IMR-90 (cell line): ENCODE measurements at regions not wholly inside any gene's neighbourhood (a gene's known extent, or its start where the extent isn't known, plus 50 kb on each side); places are given as distances from the start of the nearest gene placed in this dataset.

Source experiments
- ATAC-seq: fragments of 200-7000 bp; cut with Tn5 transposase; 2 replicates; pipeline ENCODE4 v1.9.1; 2020; ENCODE audit warnings: low read depth, mild to moderate bottlenecking, moderate library complexity
- BruUV-seq: library from RNA; stranded (reverse); fragments of 400-500 nt; replicated peaks from 2 replicates; lab custom pipeline; 2021; lab: Mats Ljungman, UMichigan
- CTCF ChIA-PET: fragments of 300-600 bp; formaldehyde crosslinking; extraction: SDS; loops from one replicate; lab custom pipeline; 2021; ENCODE audit warnings: antibody characterized with exemption; lab: Yijun Ruan, JAX
- POLR2A ChIA-PET: fragments of 300-600 bp; sonication (Branson Sonifier 250); formaldehyde crosslinking; loops from one replicate; lab custom pipeline; 2022; ENCODE audit warnings: antibody characterized with exemption; ENCODE audit not compliant: unreplicated experiment; lab: Charles Lee
- DNase-seq: peaks from one replicate; pipeline ENCODE4 v3.0.0; 2013
- H2AFZ ChIP-seq: replicated peaks from 2 replicates; pipeline ENCODE3; 2013; ENCODE audit warnings: low read length, mild to moderate bottlenecking; ENCODE audit not compliant: poor library complexity
- H2AK5ac ChIP-seq: 2 replicates; pipeline ENCODE4 v1.6.1; 2013; ENCODE audit warnings: low read depth, low read length, inconsistent platforms
- H2AK9ac ChIP-seq: replicated peaks from 2 replicates; pipeline ENCODE3; 2013; ENCODE audit warnings: mild to moderate bottlenecking, low read depth, low read length, moderate library complexity; ENCODE audit not compliant: poor library complexity
- H2BK120ac ChIP-seq: 2 replicates; pipeline ENCODE4 v1.6.1; 2013; ENCODE audit warnings: low read depth, low read length, inconsistent platforms
- H2BK15ac ChIP-seq: 3 replicates; pipeline ENCODE4 v1.6.1; 2013; ENCODE audit warnings: low read depth, low read length, inconsistent platforms
- H2BK20ac ChIP-seq: 2 replicates; pipeline ENCODE4 v1.6.1; 2013; ENCODE audit warnings: low read depth, mild to moderate bottlenecking, inconsistent platforms, low read length, moderate library complexity
- H2BK5ac ChIP-seq: 2 replicates; pipeline ENCODE4 v1.6.1; 2013; ENCODE audit warnings: mild to moderate bottlenecking, low read depth, low read length, inconsistent platforms; ENCODE audit not compliant: poor library complexity, severe bottlenecking
- H3K14ac ChIP-seq: replicated peaks from 2 replicates; pipeline ENCODE4 v1.6.1; 2013; ENCODE audit warnings: low read depth, low read length, inconsistent platforms
- H3K18ac ChIP-seq: 2 replicates; pipeline ENCODE4 v1.6.1; 2013; ENCODE audit warnings: low read depth, low read length, control low read depth
- H3K23ac ChIP-seq: 2 replicates; pipeline ENCODE4 v1.6.1; 2013; ENCODE audit warnings: low read depth, low read length, inconsistent platforms
- H3K27ac ChIP-seq: 2 replicates; pipeline ENCODE4 v1.5.1; 2013; ENCODE audit warnings: mild to moderate bottlenecking, control low read depth, low read length; ENCODE audit not compliant: insufficient read depth
- H3K27me3 ChIP-seq: 2 replicates; pipeline ENCODE4 v1.6.1; 2013; ENCODE audit warnings: low read length; ENCODE audit not compliant: control insufficient read depth, insufficient read depth
- H3K36me3 ChIP-seq: 2 replicates; pipeline ENCODE4 v1.6.1; 2013; ENCODE audit warnings: low read length, mixed read lengths; ENCODE audit not compliant: control insufficient read depth, insufficient read depth
- H3K4ac ChIP-seq: 2 replicates; pipeline ENCODE4 v1.6.1; 2013; ENCODE audit warnings: low read depth, low read length, inconsistent platforms
- H3K4me1 ChIP-seq: 2 replicates; pipeline ENCODE4 v1.6.1; 2013; ENCODE audit warnings: low read length, mixed read lengths; ENCODE audit not compliant: control insufficient read depth, insufficient read depth
- H3K4me2 ChIP-seq: 2 replicates; pipeline ENCODE4 v1.6.1; 2013; ENCODE audit warnings: low read depth, mild to moderate bottlenecking, control low read depth, low read length, moderate library complexity
- H3K4me3 ChIP-seq: 2 replicates; pipeline ENCODE4 v1.5.1; 2013; ENCODE audit warnings: low read depth, mild to moderate bottlenecking, control low read depth, low read length, moderate library complexity; ENCODE audit not compliant: insufficient read depth
- H3K56ac ChIP-seq: 2 replicates; pipeline ENCODE4 v1.6.1; 2013; ENCODE audit warnings: low read length, inconsistent platforms; ENCODE audit not compliant: insufficient read depth; ENCODE audit errors: extremely low read depth
- H3K79me1 ChIP-seq, 2 experiments: 2 replicates each; pipeline ENCODE4 v1.6.1; 2013; ENCODE audit warnings: low read length in 2 of 2, inconsistent platforms in 1 of 2, low read depth in 1 of 2
- H3K9ac ChIP-seq: 2 replicates; pipeline ENCODE4 v1.6.1; 2013; ENCODE audit warnings: low read depth, low read length, control low read depth
- H3K9me1 ChIP-seq: 2 replicates; pipeline ENCODE4 v1.6.1; 2013; ENCODE audit warnings: low read length, inconsistent platforms; ENCODE audit not compliant: insufficient read depth
- H3K9me3 ChIP-seq: 2 replicates; pipeline ENCODE4 v1.6.1; 2013; ENCODE audit warnings: low read length; ENCODE audit not compliant: control insufficient read depth, insufficient read depth
- H4K20me1 ChIP-seq: 2 replicates; pipeline ENCODE4 v1.6.1; 2013; ENCODE audit warnings: low read length, inconsistent platforms; ENCODE audit not compliant: insufficient read depth
- H4K5ac ChIP-seq: 2 replicates; pipeline ENCODE4 v1.6.1; 2013; ENCODE audit warnings: mild to moderate bottlenecking, low read depth, low read length, control low read depth
- H4K8ac ChIP-seq, 2 experiments: 2 replicates each; pipeline ENCODE4 v1.6.1; 2013; ENCODE audit warnings: low read depth in 2 of 2, low read length in 2 of 2, control low read depth in 1 of 2, inconsistent platforms in 1 of 2
- H4K91ac ChIP-seq: 2 replicates; pipeline ENCODE4 v1.6.1; 2013; ENCODE audit warnings: low read depth, low read length, inconsistent platforms; ENCODE audit not compliant: insufficient read depth
- BHLHE40 ChIP-seq: fragments of 150-350 bp; IDR thresholded peaks from 2 replicates; pipeline ENCODE4 v1.6.1; 2016; ENCODE audit warnings: mild to moderate bottlenecking, low read depth, low read length
- CEBPB ChIP-seq: IDR thresholded peaks from 2 replicates; pipeline ENCODE4 v1.6.1; 2012; ENCODE audit warnings: low read depth, low read length, improper control_type of control experiment
- CHD1 ChIP-seq: IDR thresholded peaks from 2 replicates; pipeline ENCODE4 v1.6.1; 2012; ENCODE audit warnings: low read depth, low read length, improper control_type of control experiment
- CTCF ChIP-seq: conservative IDR thresholded peaks from 2 replicates; pipeline ENCODE4 v1.5.1; 2012; ENCODE audit warnings: mild to moderate bottlenecking, low read depth, low read length, improper control_type of control experiment
- ELK1 ChIP-seq: fragments of 150-350 bp; IDR thresholded peaks from 2 replicates; pipeline ENCODE4 v1.6.1; 2016; ENCODE audit warnings: low read depth, mild to moderate bottlenecking, low read length, moderate library complexity, borderline replicate concordance
- FOS ChIP-seq: fragments of 150-350 bp; IDR thresholded peaks from 2 replicates; pipeline ENCODE4 v1.6.1; 2016; ENCODE audit warnings: low read depth, low read length
- MAFK ChIP-seq: IDR thresholded peaks from 2 replicates; pipeline ENCODE4 v1.6.1; 2012; ENCODE audit warnings: low read depth, low read length, improper control_type of control experiment
- MAZ ChIP-seq: IDR thresholded peaks from 2 replicates; pipeline ENCODE4 v1.6.1; 2012; ENCODE audit warnings: low read depth, mild to moderate bottlenecking, low read length, improper control_type of control experiment, moderate library complexity, borderline replicate concordance
- MXI1 ChIP-seq: IDR thresholded peaks from 2 replicates; pipeline ENCODE4 v1.6.1; 2012; ENCODE audit warnings: low read depth, mild to moderate bottlenecking, low read length, moderate library complexity, borderline replicate concordance
- POLR2A ChIP-seq: IDR thresholded peaks from 2 replicates; pipeline ENCODE4 v1.6.1; 2012; ENCODE audit warnings: mild to moderate bottlenecking, low read depth, low read length
- RAD21 ChIP-seq: IDR thresholded peaks from 2 replicates; pipeline ENCODE4 v1.6.1; 2012; ENCODE audit warnings: low read length, improper control_type of control experiment
- RCOR1 ChIP-seq: IDR thresholded peaks from 2 replicates; pipeline ENCODE4 v1.6.1; 2012; ENCODE audit warnings: mild to moderate bottlenecking, low read length, improper control_type of control experiment; ENCODE audit not compliant: insufficient replicate concordance
- RFX5 ChIP-seq: IDR thresholded peaks from 2 replicates; pipeline ENCODE4 v1.8.0; 2012; ENCODE audit warnings: low read depth, mild to moderate bottlenecking, low read length, moderate library complexity
- SMC3 ChIP-seq: fragments of 150-350 bp; IDR thresholded peaks from 2 replicates; pipeline ENCODE4 v1.6.1; 2016; ENCODE audit warnings: low read depth, mild to moderate bottlenecking, antibody characterized with exemption, low read length, moderate library complexity
- USF2 ChIP-seq: fragments of 150-350 bp; IDR thresholded peaks from 2 replicates; pipeline ENCODE4 v1.6.1; 2017; ENCODE audit warnings: mild to moderate bottlenecking, antibody characterized with exemption, low read length, low read depth
- WGBS, 2 experiments: methylation state at CpG; one replicate each; pipeline versions ENCODE4 v1.1.5 to v1.1.7; 2013; ENCODE audit warnings: missing lambda C conversion rate in 2 of 2; ENCODE audit not compliant: insufficient read length in 1 of 2; ENCODE audit errors: extremely low coverage in 2 of 2; 5-methylcytosine and 5-hydroxymethylcytosine counted together
- dilution Hi-C: fragments of 300-500 bp; cut with HindIII; formaldehyde crosslinking; loops from one replicate; pipeline ENCODE4 v1.14.3; 2018; ENCODE audit warnings: low sequenced_read_pairs; ENCODE audit not compliant: unreplicated experiment
- in situ Hi-C: fragments of 300-500 bp; cut with MboI; formaldehyde crosslinking; loops from 3 replicates; pipeline ENCODE4 v1.14.3; 2019; ENCODE audit warnings: low sequenced_read_pairs, inconsistent platforms, mixed read lengths
- intact Hi-C: fragments of 100-400 bp; cut with micrococcal nuclease; formaldehyde crosslinking; loops from 2 replicates; pipeline ENCODE4 v1.10.0; 2022

- Histone ChIP-seq H3K4me1 (no peaks in the 10 kb centered on the region), H4K8ac (no peak overlapping the region), H2BK20ac (no peak overlapping the region), H4K5ac (no peak overlapping the region), H3K27ac (no peak overlapping the region), H3K14ac (no peak overlapping the region), H3K4ac (no peak overlapping the region), H3K36me3 (no peaks in the 10 kb centered on the region), H4K91ac (no peak overlapping the region), H3K9me1 (no peaks in the 10 kb centered on the region), H2BK15ac (no peak overlapping the region), H3K9ac (no peak overlapping the region), H3K18ac (no peak overlapping the region), H3K4me2 (no peak overlapping the region), H2BK5ac (no peak overlapping the region), H3K9me3 (no peaks in the 10 kb centered on the region), H2AFZ (no peak overlapping the region), H2AK5ac (no peak overlapping the region), H3K27me3 (no peaks in the 10 kb centered on the region), H3K56ac (no peak overlapping the region), H2AK9ac (no peak overlapping the region), H2BK120ac (no peak overlapping the region), H3K79me1 (no peaks in the 10 kb centered on the region), H3K23ac (no peak overlapping the region), H3K4me3 (no peak overlapping the region), H4K20me1 (no peaks in the 10 kb centered on the region)
- dilution Hi-C loops (no loop called here), intact Hi-C loops (no loop called here), in situ Hi-C loops (no loop called here)
- no peak for DNase-seq
- BruUV-seq, result no TSS peak
- ChIA-PET CTCF (no interaction called here), POLR2A (no interaction called here)
- no CpG with 5 or more reads among the region's 1 CpG for WGBS, 2 experiments
- TF ChIP-seq MXI1, result no peak
- TF ChIP-seq MAFK, result no peak
- no peak for TF ChIP-seq RCOR1
- no peak for TF ChIP-seq RAD21
- no peak for TF ChIP-seq FOS
- TF ChIP-seq USF2, result no peak
- no peak for TF ChIP-seq CTCF
- no peak for TF ChIP-seq ELK1
- TF ChIP-seq BHLHE40, result no peak
- no peak for TF ChIP-seq RFX5
- no peak for TF ChIP-seq CEBPB
- TF ChIP-seq CHD1, result no peak
- no peak for TF ChIP-seq POLR2A
- no peak for TF ChIP-seq SMC3
- TF ChIP-seq MAZ, result no peak
- no peak for ATAC-seq
Observed at GRCh38 chr1:90144820-90145219, 149.9 kb downstream of the ZNF326 start.
